ENCODE measurements at regions not wholly inside any gene's neighbourhood (a gene's known extent, or its start where the extent isn't known, plus 50 kb on each side); places are given as distances from the start of the nearest gene placed in this dataset.

DNA sequence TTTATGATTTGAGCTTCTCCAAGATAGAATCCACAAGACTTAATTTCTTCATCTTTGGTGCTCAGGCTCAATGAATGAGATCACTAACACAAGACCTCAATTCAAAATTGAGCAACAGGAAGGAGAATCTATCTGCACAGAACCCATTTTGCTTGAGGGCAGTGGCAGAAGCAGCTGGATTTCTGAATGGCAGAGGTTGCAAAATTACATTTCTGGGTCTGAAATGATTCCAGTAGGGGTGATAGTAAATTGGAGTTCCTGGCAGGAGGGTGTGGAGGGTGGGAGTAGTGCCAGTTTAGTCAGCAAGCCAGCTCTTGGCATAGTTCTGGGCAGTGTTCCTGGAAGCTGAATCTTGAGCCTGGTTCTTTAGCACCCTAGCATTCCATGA is 281.1 kb downstream of the SLC7A11 start:
- dilution Hi-C loops (cut with MboI; ENCODE audit: extremely low pct_ligation_motif_present, low sequenced_read_pairs) = no loop called here
- FAIRE-seq (no peak), DNase-seq (ENCODE audit: low read depth, low spot score) (no peak)
- H3K79me2 ChIP-seq (ENCODE audit: control insufficient read depth, insufficient read depth, low read length) = no peaks in the 10 kb centered on the region
- H3K9me3 ChIP-seq (replicated peaks; ENCODE audit: control insufficient read depth, insufficient read depth, low read length) = no peaks in the 10 kb centered on the region
- no peak overlapping the region for H3K4me2 ChIP-seq (ENCODE audit: insufficient read depth, low read length)
- peaks cover 2 to 11% of the 10 kb centered on the region in 2 experiments for H3K27me3 ChIP-seq (ENCODE audit: control insufficient read depth in 2 of 2, insufficient read depth in 2 of 2, low read length in 2 of 2)
- intact Hi-C loops (cut with micrococcal nuclease) = no loop called here
- ChIA-PET CTCF (no interaction called here), POLR2A (no interaction called here)
- H3K9me1 ChIP-seq (replicated peaks; ENCODE audit: control insufficient read depth, extremely low read depth, insufficient read depth, low read length) = no peaks in the 10 kb centered on the region
- no peak overlapping the region for H3K27ac ChIP-seq (ENCODE audit: insufficient read depth, low read depth, low read length)
- no peaks in the 10 kb centered on the region for H3K36me3 ChIP-seq (ENCODE audit: control insufficient read depth in 2 of 2, extremely low read depth in 1 of 2, insufficient read depth in 2 of 2, low read length in 2 of 2)
- no peak overlapping the region for H3K4me3 ChIP-seq (replicated peaks in 1 of 3; ENCODE audit: insufficient read depth in 1 of 3, low read depth in 1 of 3, low read length in 3 of 3)
- TF ChIP-seq EZH2 (IDR thresholded peaks at IDR 0.05; ENCODE audit: borderline replicate concordance, low read depth, low read length, severe bottlenecking) (no peak), CTCF (IDR thresholded peaks at IDR 0.05; ENCODE audit: extremely low read depth in 1 of 2, insufficient read depth in 1 of 2, low read depth in 1 of 2, low read length in 2 of 2) (no peak), MYC (IDR thresholded peaks at IDR 0.05; ENCODE audit: low read depth, low read length) (no peak), FOS (IDR thresholded peaks at IDR 0.05; ENCODE audit: borderline replicate concordance, insufficient read depth, low read length) (no peak), JUN (IDR thresholded peaks at IDR 0.05; ENCODE audit: borderline replicate concordance, insufficient read depth, insufficient read length, low read depth) (no peak), POLR2A (IDR thresholded peaks at IDR 0.05; ENCODE audit: low read depth, low read length) (no peak), POLR2AphosphoS5 (IDR thresholded peaks at IDR 0.05; ENCODE audit: insufficient read depth, low read depth, low read length) (no peak), GATA2 (IDR thresholded peaks at IDR 0.05; ENCODE audit: insufficient read depth, insufficient read length, low read depth, low read length) (no peak)
- TF ChIP-seq, protein P1, sequence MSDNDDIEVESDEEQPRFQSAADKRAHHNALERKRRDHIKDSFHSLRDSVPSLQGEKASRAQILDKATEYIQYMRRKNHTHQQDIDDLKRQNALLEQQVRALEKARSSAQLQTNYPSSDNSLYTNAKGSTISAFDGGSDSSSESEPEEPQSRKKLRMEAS (IDR thresholded peaks at IDR 0.05; ENCODE audit: insufficient read depth, insufficient read length) = no peak
- no TSS peak for BruUV-seq (replicated peaks)
- H3K4me1 ChIP-seq (ENCODE audit: control insufficient read depth, extremely low read depth, insufficient read depth, low read length) = no peaks in the 10 kb centered on the region
- H3K9ac ChIP-seq (replicated peaks; ENCODE audit: extremely low read depth, insufficient read depth, low read length) = no peak overlapping the region
- no peak overlapping the region for H2AFZ ChIP-seq (ENCODE audit: low read depth, low read length)
- H4K20me1 ChIP-seq (replicated peaks; ENCODE audit: control insufficient read depth, extremely low read depth, insufficient read depth, low read length) = no peaks in the 10 kb centered on the region

Measured in endothelial cell of umbilical vein (primary cell).